ENCODE measurements at regions not wholly inside any gene's neighbourhood (a gene's known extent, or its start where the extent isn't known, plus 50 kb on each side); places are given as distances from the start of the nearest gene placed in this dataset.

DNA sequence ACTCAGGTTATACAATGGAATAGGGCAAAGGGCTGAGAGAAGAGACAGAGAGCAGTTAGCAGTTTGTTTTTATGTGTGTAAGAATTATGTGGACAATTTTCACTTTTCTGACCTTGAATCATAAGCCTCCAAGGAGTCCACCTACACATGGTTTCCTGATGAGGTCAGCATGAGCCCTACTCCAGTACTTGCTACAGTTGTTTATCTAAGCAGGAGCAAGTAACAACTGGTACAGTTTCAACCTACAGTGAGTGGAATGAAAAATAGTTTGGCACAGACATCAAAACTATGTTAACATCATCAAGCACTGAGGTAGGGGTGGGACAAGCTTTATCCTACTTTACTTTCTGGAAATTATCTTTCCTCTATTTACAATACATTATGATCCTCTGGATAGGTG lies 426.7 kb upstream of the ID4 start:
- DNase-seq, result peak; percentile 53

- no peak for DNase-seq
These were observed 423.8 kb upstream of the ID4 start for GRCh38 chr6:19413323-19413722.

GRCh38 chr6:19415605-19416326 lies 421.4 kb upstream of the ID4 start:
- DNase-seq, result no peak

DNA sequence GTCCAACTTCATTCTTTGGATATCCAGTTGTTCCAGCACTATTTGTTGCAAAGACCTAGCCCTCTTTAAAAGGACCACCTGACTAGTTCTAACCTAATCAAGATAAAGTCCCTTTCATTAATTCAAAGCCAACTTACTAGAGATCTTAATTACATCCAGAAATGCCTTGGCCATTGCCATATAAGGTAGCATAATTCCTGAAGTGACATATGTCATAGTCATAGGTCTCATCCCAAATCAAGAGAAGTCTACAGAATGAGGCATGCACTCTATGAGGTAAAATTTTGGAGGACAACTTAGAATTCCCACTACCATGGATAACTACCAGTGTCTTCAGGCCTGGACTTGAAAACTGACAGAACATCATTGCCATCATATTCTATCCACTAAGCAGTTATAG lies 420.4 kb upstream of the ID4 start:
- no peak for DNase-seq

- no peak for DNase-seq
These were observed 419.5 kb upstream of the ID4 start for GRCh38 chr6:19417713-19418112.

- DNase-seq, result no peak
These were observed 412.3 kb upstream of the ID4 start for GRCh38 chr6:19424853-19425252.

DNA sequence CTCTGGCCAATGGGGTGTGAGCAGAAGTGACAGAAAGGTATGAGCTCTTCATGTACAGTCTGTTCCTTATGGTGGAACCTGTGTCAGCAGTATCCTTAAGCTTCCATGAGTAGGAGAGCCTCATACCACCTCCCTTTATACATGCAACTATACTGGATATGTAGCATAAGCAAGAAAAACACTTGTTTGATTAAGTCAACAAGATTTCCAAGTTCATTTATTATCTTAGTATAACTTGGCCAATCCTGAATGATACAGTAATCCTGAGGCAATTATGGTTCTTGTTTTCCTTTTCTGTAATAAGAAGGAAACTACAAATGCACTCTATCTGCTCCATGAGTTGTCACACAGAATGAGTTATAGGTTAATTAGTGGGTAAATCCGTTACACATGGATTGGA lies 409.6 kb upstream of the ID4 start:
- DNase-seq, result no peak

DNA sequence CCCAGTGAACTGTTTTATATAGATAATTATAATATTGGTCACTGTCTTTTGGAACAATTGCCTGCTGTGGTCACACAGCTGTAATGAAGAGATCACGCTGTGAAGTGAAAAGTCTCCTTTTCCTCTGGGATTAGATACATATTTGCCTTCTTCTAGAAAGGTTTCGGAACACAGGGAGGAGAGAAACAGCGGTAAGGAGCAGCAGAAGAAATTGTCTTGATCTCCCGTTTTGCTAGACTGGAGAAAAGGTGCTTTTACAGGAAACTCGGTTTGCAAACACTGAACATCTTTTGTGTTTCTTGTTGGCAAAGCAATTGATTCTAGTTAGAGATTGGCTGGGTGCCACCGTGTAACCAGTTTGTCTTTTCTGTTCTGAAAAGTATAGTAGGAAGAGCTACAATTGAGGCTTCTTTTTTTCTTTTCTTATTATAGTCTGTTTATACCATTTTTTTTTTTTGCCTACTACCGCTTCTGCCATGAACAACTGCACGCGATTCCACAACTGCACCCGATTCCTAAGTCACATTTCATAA lies 404.1 kb upstream of the ID4 start:
- peak; percentile 80 for DNase-seq

- peak; percentile 11 for DNase-seq
These were observed 403.1 kb upstream of the ID4 start for GRCh38 chr6:19434065-19434464.

GRCh38 chr6:19435755-19436154 lies 401.4 kb upstream of the ID4 start:
- no peak for DNase-seq

GRCh38 chr6:19438566-19439353 lies 398.4 kb upstream of the ID4 start:
- no peak for DNase-seq

GRCh38 chr6:19440531-19440930 lies 396.6 kb upstream of the ID4 start:
- no peak for DNase-seq

DNA sequence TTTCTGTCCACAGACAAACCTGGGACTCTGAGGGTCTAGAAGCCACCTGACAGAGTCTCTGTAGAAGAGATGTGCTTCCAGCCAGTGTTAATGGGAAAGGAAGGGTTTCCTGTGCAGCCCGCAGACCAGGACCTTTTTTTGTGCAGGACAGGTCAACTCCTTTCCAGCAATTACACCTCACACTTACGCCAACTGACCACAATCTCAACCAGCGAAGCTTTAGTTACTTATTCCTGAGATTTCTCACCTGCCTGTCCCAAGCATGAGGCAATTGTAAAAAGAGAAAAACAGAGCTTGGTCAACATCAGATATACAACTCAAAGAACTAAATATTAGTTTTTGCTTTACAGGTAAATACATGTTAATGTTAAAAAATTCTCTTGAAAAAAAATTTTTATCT lies 393.8 kb upstream of the ID4 start:
- no peak for DNase-seq

GRCh38 chr6:19444041-19444440 lies 393.1 kb upstream of the ID4 start:
- no peak for DNase-seq

- no peak for DNase-seq
These were observed 392.7 kb upstream of the ID4 start for GRCh38 chr6:19444481-19444880.

- no peak for DNase-seq
These were observed 390.6 kb upstream of the ID4 start for GRCh38 chr6:19446570-19446969.

DNA sequence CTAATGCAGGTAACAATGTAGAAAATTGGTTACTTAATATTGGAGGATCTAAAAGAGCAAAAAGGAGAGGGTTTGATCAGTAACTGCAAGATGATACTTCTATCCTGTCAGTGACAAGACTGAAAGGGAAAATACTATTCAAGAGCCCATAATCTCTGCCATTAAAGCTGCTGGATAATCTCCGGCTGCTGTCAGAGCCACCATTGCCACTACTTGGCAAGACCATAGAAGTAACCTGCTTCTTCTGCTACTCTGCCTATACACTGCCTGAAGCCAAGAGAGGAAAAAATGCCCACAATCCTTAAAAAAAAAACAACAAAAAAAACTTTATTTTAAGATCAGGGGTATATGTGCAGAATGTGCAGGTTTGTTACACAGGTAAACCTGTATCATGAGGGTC lies 386.5 kb upstream of the ID4 start:
- DNase-seq, result no peak

DNA sequence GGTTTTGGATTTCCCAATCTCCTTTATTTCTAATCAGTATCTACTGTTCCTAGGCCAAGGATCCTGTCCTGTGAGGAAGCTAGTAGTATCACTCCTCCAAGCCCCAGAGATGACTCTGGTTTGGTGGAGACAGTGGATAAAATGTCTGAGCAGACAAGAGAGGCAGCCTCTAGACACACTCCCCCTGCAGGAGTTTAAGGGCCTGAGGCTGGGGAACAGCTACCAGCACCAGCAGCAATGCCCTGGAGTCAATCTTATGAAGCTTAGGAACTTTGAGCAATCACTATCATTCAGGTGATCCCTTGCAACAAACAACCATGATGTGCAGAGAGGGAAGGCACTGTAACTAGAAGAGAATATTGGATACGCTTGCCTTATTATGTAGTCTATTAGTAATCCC lies 384.7 kb upstream of the ID4 start:
- DNase-seq, result no peak

DNA sequence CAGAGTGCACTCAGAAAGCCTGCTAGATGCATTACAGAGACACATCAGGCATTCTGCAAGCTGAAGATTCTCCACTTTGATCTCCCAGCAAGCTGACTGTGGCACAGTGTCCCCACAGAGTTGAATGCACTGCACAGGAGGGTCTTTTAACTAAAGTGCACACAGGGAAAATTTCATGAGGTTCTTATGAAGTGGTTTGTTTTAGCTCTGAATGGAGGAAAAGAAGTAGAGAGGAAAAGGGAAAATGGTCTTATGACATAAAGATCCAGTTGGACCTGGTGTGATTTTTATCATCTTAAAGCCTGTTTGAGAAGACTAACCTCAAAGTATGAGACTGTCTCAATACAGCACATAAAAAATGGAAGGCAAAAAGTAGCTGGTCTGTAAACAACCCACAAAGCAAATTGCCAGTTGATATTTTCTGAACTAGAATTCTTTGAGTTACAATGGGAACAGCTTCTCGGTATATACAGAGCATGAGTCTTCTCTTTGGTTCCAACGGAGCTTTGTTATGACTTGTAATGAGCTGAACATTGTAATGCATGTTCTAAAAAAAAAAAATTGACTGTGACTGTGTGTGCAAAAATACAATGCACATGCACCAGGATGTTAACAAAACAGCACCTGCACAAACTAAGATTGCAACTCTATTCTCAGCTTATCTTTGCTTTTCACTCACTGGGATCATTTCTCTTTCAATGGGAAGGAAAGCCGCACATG lies 383.0 kb upstream of the ID4 start:
- DNase-seq, result no peak

DNA sequence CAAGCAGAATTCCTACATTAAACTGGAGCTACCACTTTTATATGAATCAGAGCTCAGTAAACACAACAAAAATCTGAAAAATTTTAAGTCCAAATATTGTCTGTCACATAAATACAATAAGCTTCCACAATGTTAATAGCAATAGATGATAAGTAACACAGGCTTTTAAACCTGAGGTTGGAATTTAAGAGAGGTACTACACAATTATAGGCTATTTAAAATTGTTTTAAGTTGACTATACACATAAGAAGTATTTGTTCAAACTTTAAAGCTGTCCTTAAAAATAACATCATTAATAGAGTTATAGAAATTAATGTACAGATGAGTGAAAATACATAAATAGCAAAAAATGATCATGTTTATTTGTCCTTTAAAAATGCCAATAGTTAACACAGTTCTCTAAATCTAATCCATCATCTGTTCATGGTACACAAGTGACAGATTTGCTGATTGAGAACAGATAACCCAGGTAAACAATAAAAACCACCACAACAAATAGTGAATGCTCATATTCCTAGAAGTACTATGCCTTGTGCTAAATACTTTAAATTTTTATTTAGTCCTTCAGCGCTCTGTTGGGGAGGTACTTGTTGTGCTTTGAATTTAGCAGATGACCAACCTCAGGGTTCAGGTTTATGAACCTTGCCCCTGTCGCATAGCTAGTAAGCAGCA lies 382.3 kb upstream of the ID4 start:
- DNase-seq, result no peak

DNA sequence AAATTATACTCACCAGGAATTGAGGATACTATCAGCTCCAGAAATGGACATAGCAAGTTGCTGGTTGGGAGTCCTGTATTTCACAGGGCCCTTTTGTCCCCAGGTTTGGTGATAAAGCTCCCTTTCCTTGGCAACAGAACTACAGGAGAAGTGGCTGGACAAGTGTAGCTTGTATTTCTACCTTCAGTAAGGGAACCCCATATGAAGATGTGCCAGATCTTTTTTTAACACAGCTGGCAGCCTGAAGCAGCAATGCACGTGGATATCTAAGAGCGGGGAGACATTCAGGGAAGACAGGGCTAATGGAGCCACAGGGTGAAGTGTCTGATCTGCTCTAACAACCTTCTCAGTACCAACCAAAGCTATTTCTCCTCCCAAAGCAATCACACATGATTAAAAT lies 373.9 kb upstream of the ID4 start:
- DNase-seq, result no peak

GRCh38 chr6:19463925-19464324 lies 373.2 kb upstream of the ID4 start:
- DNase-seq, result no peak

- peak; percentile 8 for DNase-seq
These were observed 371.9 kb upstream of the ID4 start for GRCh38 chr6:19465256-19465655.
